CD4-positive, alpha-beta T cell treated with Interleukin-10 for 1 hour (primary cell): ENCODE measurements at regions not wholly inside any gene's neighbourhood (a gene's known extent, or its start where the extent isn't known, plus 50 kb on each side); places are given as distances from the start of the nearest gene placed in this dataset.
"Not testable (repeated sequence)": the region's sequence is repeated elsewhere in the genome, so short reads cannot be mapped to it uniquely, and the experiment has no call there.

ENCODE experiments used
- DNase-seq: peaks from one replicate; pipeline ENCODE4 v3.0.0-alpha.2; 2020

GRCh38 chr4:19579608-19580007 is 672.1 kb upstream of the SLIT2 start:
- DNase-seq: no peak

GRCh38 chr4:19577097-19577496 is 674.6 kb upstream of the SLIT2 start:
- DNase-seq: no peak

- DNase-seq: no peak
Measured at GRCh38 chr4:19575924-19576323, 675.8 kb upstream of the SLIT2 start.

GRCh38 chr4:19566041-19566440 is 685.7 kb upstream of the SLIT2 start:
- DNase-seq: no peak

GRCh38 chr4:19562456-19562855 is 689.2 kb upstream of the SLIT2 start:
- no peak for DNase-seq

GRCh38 chr4:19557161-19557560 is 694.5 kb upstream of the SLIT2 start:
- no peak for DNase-seq

GRCh38 chr4:19556276-19556675 is 695.4 kb upstream of the SLIT2 start:
- DNase-seq: not testable (repeated sequence)

- no peak for DNase-seq
Measured at GRCh38 chr4:19547463-19547862, 704.2 kb upstream of the SLIT2 start.

- no peak for DNase-seq
Measured at GRCh38 chr4:19544446-19545125, 707.1 kb upstream of the SLIT2 start.

GRCh38 chr4:19540859-19541540 is 710.7 kb upstream of the SLIT2 start:
- DNase-seq: no peak

- no peak for DNase-seq
Measured at GRCh38 chr4:19539201-19539600, 712.5 kb upstream of the SLIT2 start.

GRCh38 chr4:19534159-19534558 is 717.5 kb upstream of the SLIT2 start:
- DNase-seq: no peak

- DNase-seq: no peak
Measured at GRCh38 chr4:19531906-19532848, 719.5 kb upstream of the SLIT2 start.

GRCh38 chr4:19523964-19524363 is 727.7 kb upstream of the SLIT2 start:
- DNase-seq: no peak

GRCh38 chr4:19522966-19523365 is 728.7 kb upstream of the SLIT2 start:
- no peak for DNase-seq

- no peak for DNase-seq
Measured at GRCh38 chr4:19520939-19521520, 730.7 kb upstream of the SLIT2 start.

- DNase-seq: no peak
Measured at GRCh38 chr4:19514276-19515070, 737.2 kb upstream of the SLIT2 start.

GRCh38 chr4:19512086-19512485 is 739.6 kb upstream of the SLIT2 start:
- DNase-seq: no peak

- DNase-seq: no peak
Measured at GRCh38 chr4:19510993-19511392, 740.7 kb upstream of the SLIT2 start.

- no peak for DNase-seq
Measured at GRCh38 chr4:19508442-19508841, 743.3 kb upstream of the SLIT2 start.

GRCh38 chr4:19497705-19498104 is 754.0 kb upstream of the SLIT2 start:
- no peak for DNase-seq

GRCh38 chr4:19496756-19497155 is 754.9 kb upstream of the SLIT2 start:
- no peak for DNase-seq
